Activated CD8-positive, alpha-beta memory T cell treated with anti-CD3 and anti-CD28 coated beads for 48 hours (primary cell): ENCODE measurements at regions not wholly inside any gene's neighbourhood (a gene's known extent, or its start where the extent isn't known, plus 50 kb on each side); places are given as distances from the start of the nearest gene placed in this dataset.

Source experiments
- DNase-seq, 3 experiments: peaks; one replicate each; pipeline ENCODE4 v3.0.0-alpha.2; 2020; ENCODE audit warnings: low read depth in 2 of 3, low spot score in 2 of 3

DNA sequence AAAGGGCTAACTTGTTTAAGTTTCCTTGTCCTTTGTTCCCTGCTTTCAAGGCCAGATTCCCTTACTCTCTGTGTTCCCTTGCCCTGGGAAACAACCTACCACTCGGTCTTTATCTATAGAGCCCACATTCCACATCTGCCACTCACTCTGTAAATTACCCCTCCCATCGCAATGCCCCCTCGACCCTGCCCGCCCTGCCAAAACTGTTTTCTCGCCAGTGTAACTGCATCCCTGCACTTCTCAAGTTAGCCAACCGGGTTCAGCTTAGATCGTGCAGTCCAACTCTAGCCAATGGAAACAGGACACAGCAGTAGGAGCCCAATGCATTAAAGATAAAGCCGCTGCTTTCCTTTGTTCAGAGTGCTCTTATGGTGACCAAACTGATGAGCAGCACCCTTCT lies 263.6 kb downstream of the TBL1XR1 start:
- DNase-seq: no peak

DNA sequence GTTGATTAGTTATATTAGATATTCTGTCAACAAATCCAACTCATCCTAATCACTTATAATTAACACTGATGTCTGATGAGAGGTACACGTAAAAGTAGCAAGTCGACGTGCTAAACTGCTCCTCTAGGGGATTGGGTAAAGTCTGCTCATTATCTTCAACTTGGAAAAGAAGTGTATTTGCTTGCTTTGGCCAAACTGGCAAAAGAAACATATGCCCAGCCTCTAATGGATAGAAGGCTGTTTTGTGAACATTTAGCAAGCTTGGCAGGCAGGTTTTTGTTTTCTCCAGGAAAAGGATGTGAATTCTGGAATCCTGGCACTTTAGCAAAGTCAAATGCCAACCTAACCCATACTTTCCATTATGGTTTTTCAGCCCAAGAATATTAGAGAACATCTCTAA lies 264.8 kb downstream of the TBL1XR1 start:
- DNase-seq: no peak

DNA sequence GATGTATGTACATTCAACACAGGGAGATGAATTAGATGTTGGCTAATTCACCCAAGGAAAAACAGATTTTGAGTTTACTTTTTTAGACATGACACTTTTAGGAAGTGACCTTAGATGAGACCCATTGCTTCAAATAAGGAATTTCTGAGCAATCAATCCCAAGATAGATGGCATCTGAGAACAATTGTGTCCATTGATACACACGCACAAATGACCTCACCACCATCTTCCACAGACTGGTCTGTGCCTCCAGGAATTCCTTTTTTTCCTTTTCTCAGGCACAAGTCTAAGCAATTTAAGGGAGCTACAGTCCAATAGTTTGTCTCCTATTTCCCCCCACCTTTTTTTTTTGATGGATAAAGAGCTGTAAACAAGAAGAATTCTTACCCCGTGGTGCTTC lies 265.3 kb downstream of the TBL1XR1 start:
- DNase-seq: no peak

DNA sequence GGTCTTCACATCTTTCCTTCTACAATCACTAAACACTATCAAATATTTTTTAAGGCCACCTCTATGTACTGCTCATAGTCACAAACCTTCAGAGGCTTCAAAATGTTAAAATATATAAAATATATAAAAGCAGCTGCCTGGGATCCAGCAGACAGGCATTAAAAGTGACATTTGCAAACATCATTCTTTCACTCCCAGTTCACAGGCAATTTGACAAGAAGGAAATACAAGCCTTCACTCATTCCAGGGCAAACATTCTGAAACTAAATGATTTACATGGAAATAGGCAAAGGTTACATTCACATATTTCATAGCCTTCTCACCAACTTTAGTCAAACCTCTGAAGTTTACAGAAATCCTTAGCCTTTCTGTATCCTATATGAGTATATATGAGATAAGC lies 266.3 kb downstream of the TBL1XR1 start:
- DNase-seq: no peak

DNA sequence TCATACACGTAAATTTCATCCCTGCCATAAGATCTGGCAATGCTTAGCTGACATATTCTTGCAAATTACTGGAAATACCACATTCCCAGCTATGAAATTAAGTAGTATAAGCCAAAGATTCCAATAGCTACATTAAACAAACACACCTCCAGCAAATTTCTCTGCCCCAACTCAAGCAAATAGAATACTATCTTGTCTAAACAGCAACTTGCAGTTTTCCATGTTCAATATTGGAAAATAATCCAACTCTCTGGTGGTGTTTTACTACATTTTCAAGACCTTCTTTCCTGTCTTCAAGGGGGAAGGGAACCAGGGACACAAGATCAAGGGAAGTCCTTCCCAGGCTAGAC lies 268.7 kb downstream of the TBL1XR1 start:
- DNase-seq: no peak

DNA sequence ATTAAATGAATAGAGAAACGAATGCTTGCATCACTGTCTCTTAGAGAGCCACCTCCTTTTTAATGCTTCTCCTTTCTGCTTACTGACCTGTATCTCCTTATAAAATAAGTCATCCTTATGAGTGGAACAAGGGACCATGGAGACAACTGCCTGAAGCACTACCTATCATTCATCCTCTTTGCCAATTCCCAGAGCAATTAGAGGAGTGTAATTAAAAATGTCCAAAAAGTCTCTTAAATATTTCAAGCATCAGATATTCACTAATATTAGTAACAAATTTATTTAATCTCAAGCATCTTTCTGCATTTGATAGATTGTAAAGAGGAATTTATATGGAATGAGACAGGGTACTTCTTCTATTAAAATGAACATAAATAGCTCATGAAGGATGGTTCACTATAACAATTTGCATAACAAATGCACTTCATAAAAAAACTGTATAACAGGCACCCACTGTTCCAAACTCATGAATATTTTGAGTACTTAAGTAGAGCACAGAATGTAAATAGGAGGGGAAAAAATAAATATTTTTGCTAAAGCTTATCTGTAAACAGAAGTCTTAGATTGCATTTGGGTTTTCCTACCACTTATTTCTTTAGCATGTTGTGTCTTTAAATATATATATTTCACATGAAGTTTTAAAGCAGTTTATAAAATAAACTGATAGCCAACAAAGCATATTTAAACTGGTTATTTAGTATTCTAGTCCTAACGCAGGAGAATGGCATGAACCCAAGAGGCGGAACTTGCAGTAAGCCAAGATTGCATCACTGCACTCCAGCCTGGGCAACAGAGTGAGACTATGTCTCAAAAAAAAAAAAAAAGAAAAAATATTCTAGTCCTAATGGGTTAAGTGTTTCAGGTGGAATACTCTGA lies 269.3 kb downstream of the TBL1XR1 start:
- DNase-seq: no peak

DNA sequence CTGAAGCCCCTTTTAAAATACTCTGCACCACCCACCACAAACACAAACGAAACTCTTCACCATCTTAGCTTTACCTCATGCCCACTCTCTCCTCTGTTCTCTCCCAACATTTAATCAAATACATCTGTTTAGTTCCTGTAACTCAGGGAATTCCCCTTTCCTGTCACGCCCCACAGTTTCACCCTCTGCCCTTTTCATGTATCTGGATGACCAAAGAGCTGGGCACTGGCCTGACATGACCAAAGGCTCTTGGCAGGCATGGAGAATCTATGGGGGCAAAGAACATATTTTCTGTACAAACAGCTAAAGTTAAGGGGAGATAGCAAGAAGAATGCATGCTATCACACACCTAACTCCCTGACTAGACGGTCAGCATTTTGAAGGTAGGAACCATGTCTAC lies 270.0 kb downstream of the TBL1XR1 start:
- no peak for DNase-seq

DNA sequence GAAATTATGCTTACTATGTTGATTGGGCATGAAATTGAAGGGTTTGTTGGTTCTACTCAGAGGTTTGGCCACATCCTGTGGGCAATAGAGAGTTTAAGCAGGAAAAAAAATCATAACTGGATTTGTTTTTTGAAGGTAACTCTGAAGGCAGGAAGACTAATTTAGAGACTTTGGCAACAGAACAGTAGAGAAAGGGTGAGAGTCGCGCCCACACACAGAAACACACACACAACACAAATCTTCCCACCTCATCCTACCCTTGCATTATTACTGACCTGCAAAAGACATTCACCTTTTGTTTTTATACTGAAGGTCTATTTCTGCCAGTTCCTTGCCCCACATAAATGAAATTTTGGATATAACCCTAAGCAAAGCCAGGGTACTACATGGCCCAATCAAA lies 270.6 kb downstream of the TBL1XR1 start:
- no peak for DNase-seq

DNA sequence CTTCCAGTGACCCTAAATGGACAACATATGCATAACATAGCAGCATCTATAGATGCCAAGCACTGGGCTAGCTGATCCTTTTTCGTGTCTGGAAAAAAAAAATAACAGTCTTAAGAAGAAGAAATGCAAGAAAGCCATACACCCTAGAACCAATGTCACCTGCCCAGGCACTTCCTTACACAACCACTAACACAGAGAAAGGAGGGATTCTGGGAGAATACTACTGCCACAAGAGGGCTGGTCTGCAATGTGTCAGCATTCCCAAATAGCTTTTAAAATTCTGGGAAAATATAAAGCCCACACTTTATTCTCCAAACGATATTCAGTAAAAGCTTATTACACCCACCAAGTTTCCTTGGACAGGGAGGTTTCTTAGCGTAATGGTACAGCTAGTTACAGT lies 271.2 kb downstream of the TBL1XR1 start:
- DNase-seq: no peak

DNA sequence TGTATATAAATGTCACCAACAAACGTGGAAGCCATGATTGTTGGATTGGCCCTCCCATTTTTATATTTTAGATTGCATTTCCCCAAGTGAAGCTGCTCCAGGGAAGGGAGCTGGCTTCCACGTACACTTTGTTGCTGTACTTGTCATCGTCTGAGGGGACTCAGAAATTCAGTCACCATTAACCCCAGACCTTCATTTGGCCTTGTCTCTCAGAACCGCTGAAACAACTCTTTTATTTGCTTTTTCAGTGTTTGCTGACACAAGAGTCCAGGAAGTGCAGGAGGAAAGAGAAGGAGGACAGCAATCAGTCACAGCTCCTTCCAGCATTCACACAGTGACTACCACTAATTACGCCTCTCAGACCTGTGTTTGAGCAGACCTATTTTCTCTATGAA lies 276.5 kb downstream of the TBL1XR1 start:
- DNase-seq: no peak

DNA sequence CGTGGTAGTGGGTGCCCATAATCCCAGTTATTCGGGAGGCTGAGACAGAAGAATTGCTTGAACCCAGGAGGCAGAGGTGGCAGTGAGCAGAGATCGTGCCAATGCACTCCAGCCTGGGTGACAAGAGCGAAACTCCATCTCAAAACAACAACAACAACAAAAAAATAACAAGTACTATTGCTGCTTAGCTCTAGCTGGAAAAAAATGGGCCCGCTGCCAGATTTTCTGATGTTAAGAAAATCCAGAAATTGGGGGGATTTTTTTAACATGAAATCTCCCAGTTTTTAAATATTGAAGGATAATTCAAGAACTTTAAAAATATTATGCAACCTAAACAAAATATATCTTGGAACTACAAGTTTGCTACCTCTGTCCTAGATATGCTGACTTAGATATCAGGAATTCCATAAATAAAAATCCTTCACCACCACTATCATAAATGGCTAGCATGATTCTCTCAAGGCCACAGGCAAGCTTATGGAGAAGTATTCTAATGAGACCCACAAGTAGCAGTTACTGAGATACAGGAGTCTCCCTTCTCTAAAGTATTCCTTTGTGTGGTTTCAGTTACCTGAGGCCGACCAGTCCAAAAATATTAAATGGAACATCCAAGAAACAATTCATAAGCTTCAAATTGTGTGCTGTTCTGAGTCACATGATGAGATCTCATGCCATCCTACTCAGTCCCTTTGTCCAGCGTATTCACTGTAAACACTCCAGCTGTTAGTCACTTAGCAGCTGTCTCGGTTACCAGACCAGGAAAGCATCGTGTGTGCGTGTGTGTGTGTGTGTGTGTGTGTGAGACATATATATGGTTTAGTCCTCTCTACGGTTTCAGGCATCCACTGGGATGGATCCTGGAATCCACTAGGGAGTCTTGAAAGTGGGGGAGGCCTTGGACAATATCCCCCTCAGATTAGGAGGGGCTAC lies 277.2 kb downstream of the TBL1XR1 start:
- DNase-seq: no peak

DNA sequence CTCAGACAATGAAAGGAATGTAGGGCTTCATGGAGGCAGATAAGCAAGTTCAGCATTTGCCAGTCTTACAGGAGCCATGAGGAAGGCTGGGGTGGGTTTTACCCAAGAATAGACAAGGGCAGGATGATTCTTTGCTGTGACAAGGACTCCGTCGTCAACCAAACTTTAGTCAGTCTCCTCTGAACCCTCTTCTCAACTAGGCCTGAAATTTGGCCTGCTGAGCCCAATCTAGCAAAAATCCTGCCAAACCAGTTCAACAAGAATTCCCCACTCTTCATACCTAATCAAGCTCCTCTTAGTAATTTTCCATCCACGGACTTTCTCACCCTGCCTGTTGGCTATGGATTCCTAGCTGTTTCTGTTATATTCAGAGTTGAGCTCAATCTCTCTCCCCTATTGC lies 280.5 kb downstream of the TBL1XR1 start:
- DNase-seq: no peak

DNA sequence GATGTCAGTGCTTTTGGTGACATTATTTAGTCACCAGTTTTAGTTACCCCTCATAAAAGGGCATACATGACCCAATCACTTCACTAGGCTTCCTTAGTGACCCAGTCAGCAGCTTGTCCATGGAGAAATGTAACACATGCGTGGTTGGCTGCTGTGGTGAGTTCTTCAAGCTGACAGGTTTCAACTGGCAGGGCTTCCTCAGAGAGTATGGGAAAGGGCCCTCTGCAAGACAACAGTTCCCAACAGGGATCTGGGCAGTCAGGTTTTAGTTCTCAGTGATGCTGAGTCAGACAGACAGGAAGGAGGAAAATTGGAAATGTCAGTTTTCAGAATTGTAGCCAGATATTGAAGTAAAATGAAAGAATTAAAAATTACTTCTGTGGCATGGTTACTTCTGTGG lies 282.5 kb downstream of the TBL1XR1 start:
- DNase-seq: no peak

DNA sequence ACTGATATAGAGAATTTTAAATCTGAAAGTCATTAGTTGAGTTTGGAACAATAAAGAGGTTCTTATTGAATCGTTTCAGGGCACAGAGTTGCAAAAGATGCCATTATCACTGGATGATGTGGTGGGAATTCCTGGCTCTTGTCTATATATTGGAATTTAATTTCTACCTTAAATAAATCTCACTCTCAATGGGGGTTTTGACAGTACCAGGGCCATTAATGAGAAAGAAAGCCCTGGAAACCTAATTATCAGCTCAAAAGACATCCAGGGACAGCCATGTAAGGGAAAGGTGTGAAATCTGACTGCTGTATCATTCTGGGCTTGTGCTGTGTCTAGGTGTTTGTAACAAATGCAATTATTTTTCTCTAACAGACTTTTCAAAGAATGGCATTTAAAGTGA lies 285.7 kb downstream of the TBL1XR1 start:
- DNase-seq: no peak

DNA sequence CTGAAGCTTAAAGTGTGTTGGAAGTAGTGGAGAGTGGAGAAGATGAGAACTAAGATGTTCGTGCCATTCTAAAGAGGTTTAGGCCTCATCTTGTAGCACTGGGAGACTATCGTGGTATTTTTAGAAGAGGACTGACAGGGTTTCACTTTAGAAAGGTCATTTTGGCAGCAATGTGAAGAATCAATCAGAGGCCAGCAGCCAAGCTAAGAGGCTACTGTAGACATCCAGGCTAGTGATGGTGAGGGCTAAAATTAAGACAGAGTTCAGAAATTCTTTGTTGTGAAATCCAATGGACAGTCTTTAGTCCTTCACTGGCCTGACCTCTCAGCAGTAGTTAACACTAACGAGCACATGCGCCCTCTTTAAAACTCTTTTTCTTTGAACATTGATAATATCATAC lies 288.2 kb downstream of the TBL1XR1 start:
- no peak for DNase-seq

DNA sequence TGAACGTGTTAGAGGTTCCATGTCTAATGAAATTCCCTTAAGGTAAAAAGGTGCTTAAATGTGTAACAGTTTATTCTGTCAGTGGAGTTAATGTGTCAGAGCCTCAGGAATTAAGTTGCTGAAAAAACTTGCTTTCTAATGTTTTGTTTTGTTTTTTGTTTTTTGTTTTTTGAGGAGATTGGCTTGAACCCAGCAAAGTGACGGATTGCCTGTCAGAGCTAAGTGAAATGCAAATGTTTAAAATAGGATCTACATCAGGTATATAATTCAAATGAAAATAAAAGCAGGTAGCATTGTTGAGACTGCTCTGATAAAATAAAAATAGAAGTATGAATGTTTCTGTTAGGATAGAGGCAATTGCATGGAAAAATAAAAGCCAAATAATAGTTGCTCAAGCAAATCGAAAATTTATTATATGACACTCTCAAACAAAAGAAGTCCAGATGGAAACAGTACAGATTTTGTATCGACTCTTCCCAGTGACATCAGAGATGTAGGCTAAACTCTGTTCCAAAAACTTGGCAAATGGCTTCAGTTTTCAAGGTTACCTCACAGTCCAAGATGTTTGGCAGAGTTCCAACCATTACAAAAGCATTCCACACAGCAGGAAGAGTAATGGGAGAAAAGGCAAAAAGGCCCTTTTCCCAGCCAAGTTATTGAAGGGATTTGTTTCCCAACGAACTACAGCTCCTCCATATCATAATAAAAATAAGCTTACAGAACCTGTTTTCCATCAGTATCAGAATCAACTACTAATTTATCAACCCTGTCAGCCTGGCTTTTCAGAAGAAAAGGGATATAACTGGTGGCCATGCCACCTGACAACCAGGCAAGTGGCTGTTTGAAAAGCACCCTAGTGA lies 291.0 kb downstream of the TBL1XR1 start:
- no peak for DNase-seq

DNA sequence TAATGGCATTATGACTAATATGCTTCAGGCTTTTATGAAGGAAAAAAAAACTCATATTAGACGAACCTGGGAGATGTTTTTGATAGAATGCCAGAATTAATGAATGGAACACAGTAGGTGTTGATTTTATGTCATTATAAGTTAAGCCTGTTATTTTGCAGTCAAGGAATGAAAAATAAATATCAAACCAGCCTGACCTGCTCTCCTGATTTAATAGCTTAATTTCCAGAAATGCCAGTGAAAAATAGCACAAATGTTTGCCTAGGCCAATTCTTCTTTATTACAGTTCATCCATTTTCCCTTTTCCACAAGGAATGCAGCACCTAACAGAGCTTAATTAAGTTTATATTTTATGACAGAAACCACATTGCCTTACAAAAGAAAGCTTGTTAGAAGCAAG lies 292.0 kb downstream of the TBL1XR1 start:
- DNase-seq: no peak

DNA sequence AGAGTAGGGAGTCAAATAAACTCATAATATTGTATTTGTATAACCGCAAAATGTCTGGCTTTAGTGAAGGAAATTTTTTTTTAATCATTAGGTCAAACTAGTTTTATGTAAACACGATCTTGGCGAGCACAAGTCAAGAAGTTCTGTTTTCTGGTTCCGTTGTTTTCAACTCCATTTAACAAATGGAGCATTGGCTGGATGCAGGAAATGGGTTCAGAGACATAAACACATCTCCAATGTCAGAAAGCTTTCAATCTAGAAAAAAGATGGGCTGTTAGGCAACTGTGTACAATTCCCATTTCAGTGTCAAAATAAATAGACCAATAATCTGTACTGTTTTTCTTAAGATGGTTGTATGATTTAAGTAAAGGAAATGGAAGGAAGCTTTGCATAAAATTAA lies 292.8 kb downstream of the TBL1XR1 start:
- DNase-seq: no peak

DNA sequence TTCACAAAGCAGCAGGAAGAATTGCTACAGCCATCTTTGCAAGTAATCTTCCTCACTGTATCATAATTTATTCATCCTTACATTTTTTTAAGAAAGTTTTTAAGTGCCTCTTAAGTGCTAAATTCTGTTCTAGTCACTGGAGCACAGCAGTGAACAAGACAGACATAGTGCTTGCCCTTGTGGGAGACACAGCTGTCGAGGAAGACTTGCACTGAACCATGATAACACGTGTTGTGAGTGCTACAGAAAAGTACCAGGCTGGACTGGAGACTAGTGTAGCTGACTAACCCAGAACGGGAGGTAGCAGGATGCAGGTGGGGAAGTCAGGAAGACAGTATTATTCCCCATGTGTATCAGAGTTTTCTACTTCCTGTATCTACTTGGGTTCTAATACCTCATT lies 300.6 kb downstream of the TBL1XR1 start:
- DNase-seq: no peak

DNA sequence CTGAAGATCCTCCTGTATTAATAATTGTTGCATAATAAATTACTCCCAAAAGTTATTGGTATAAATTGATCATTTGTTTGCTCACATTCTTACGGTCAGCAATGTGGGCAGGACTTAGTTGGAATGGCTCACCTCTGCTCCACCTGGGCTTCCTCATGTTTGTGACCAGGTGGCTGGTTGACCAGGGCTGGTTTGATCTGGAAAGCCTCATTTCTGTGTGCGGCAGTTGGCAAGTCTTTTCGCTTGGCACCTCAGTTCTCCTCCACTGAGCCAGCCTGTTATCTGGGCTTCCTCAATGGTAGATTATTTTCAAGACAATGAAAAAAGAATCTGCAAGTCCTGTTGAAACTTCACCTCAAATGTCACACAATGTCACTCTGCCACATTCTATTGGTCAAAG lies 301.1 kb downstream of the TBL1XR1 start:
- no peak for DNase-seq

DNA sequence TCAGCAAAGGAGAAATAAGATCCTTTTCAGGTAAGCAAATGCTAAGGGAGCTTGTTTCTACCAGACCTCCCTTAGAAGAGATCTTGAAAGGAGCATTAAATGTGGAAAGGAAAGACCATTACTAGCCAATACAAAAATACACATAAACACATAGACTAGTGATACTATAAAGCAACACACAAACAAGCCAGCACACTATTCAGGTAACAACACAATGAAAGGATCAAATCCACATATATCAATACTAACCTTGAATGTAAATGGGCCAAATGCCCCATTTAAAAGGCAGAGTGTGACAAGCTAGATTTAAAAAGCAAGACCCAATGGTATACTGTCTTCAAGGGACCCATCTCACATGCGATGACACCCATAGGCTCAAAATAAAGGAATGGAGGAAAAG lies 317.6 kb downstream of the TBL1XR1 start:
- no peak for DNase-seq
